ENCODE measurements at regions not wholly inside any gene's neighbourhood (a gene's known extent, or its start where the extent isn't known, plus 50 kb on each side); places are given as distances from the start of the nearest gene placed in this dataset.

DNA sequence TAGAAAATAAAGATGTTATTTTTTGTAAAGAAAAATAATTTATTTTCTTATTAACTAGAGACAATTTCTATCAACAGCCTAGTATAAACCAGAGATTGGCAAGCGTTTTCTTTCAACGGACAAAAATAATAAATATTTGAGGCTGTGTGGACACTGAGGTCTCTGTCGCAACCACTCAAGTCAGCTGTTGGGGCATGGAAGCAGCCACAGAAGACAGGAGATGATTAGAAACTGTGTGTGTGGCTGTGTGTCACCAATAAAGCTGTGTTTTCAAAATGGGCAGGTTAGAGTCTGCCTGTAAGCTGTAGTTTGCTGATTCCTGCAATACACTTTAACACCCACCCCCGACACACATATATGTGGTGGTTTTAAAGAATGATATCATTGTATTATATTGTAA lies 200.6 kb upstream of the HMCN1 start:
- TF ChIP-seq POLR2AphosphoS5 (IDR thresholded peaks at IDR 0.05; ENCODE audit: low read depth, low read length) (no peak), POLR2A (IDR thresholded peaks at IDR 0.05; ENCODE audit: low read depth, low read length) (no peak), TAF1 (IDR thresholded peaks at IDR 0.05; ENCODE audit: borderline replicate concordance, low read depth, low read length) (no peak)
